GM12874 (cell line): ENCODE measurements at regions not wholly inside any gene's neighbourhood (a gene's known extent, or its start where the extent isn't known, plus 50 kb on each side); places are given as distances from the start of the nearest gene placed in this dataset.

Source experiments
- TF ChIP-seq, protein P1 (sequence below): IDR thresholded peaks from 2 replicates; pipeline ENCODE4 v1.5.1; 2011; ENCODE audit warnings: low read depth, mild to moderate bottlenecking, control low read depth, low read length, moderate library complexity; ENCODE audit not compliant: insufficient read depth

DNA sequence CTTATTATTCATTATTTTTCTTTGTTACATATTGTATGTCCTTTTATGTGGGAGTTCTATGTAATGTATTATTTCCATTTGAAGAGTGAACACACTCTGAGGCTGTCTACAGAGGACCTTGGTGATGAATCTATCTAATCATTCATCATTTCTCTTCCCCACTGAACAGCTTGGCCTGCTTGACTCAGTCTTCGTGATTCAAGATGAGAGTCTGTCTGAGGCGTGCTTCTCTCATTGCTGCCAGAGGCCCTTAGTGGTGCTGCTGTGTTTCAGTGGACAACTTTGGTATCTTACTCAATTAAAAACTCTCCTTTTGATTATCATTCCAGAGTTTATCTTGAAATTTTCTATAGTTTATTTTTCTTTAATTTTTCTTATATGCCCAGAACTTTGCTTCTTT lies 318.1 kb upstream of the DAB2 start:
- TF ChIP-seq, protein P1, sequence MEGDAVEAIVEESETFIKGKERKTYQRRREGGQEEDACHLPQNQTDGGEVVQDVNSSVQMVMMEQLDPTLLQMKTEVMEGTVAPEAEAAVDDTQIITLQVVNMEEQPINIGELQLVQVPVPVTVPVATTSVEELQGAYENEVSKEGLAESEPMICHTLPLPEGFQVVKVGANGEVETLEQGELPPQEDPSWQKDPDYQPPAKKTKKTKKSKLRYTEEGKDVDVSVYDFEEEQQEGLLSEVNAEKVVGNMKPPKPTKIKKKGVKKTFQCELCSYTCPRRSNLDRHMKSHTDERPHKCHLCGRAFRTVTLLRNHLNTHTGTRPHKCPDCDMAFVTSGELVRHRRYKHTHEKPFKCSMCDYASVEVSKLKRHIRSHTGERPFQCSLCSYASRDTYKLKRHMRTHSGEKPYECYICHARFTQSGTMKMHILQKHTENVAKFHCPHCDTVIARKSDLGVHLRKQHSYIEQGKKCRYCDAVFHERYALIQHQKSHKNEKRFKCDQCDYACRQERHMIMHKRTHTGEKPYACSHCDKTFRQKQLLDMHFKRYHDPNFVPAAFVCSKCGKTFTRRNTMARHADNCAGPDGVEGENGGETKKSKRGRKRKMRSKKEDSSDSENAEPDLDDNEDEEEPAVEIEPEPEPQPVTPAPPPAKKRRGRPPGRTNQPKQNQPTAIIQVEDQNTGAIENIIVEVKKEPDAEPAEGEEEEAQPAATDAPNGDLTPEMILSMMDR, result no peak

GRCh38 chr5:39740404-39740803 lies 315.6 kb upstream of the DAB2 start:
- TF ChIP-seq, protein P1, result no peak

DNA sequence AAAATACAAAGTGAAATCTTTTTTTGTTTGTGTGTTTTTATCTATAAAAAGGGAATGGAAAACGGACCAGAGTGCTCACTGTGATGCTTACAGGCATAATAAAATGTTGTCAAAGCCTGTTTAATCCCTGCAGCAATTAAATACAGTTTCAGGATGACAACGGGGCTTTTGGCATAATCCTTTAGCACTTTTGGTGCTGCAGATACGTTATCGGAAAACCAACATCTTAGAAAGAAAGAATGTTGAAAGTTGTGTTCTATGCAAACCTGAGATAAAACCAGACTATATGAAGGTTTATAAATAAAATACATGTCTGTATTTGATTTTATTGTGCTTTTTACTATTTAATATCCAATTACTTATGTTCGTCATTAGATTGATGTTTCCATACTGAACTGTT lies 307.4 kb upstream of the DAB2 start:
- TF ChIP-seq, protein P1, result no peak

DNA sequence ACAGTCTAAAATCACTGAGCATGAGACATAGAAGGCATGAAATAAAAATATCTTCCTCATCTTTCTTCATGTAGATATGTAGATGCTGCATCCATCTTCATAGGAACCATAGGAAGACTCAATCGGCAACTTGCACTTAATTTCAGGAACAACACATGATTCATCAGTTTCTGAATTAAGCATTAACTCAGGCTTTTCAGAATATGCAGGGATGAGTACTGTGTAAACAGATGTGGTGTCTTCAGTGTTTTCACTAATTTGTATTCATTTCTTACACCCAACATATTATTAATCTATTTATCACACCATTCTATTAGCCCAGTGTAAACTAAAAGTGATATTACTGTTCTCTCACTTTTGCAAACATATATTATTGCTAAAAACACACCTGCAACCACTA lies 305.9 kb upstream of the DAB2 start:
- TF ChIP-seq, protein P1, result no peak

- TF ChIP-seq, protein P1, result no peak
Measured at GRCh38 chr5:39730006-39730405, 305.2 kb upstream of the DAB2 start.

GRCh38 chr5:39726467-39726866 lies 301.7 kb upstream of the DAB2 start:
- TF ChIP-seq, protein P1, result no peak

GRCh38 chr5:39721394-39721793 lies 296.6 kb upstream of the DAB2 start:
- TF ChIP-seq, protein P1, result no peak

- TF ChIP-seq, protein P1, result no peak
Measured at GRCh38 chr5:39720136-39720535, 295.4 kb upstream of the DAB2 start.
